Activated T-cell treated with anti-CD3 and anti-CD28 coated beads for 1 hour (primary cell): ENCODE measurements at regions not wholly inside any gene's neighbourhood (a gene's known extent, or its start where the extent isn't known, plus 50 kb on each side); places are given as distances from the start of the nearest gene placed in this dataset.
"Not testable (repeated sequence)": the region's sequence is repeated elsewhere in the genome, so short reads cannot be mapped to it uniquely, and the experiment has no call there.

Experiments used
- DNase-seq: peaks from one replicate; pipeline ENCODE4 v3.0.0-alpha.2; 2020; ENCODE audit warnings: low read depth

- DNase-seq = no peak
These were observed 161.0 kb downstream of the CPEB2 start for GRCh38 chr4:15163284-15163645.

- no peak for DNase-seq
These were observed 162.3 kb downstream of the CPEB2 start for GRCh38 chr4:15164571-15164970.

- no peak for DNase-seq
These were observed 165.5 kb downstream of the CPEB2 start for GRCh38 chr4:15167743-15168142.

- no peak for DNase-seq
These were observed 166.5 kb downstream of the CPEB2 start for GRCh38 chr4:15168759-15169158.

- DNase-seq = no peak
These were observed 169.4 kb downstream of the CPEB2 start for GRCh38 chr4:15171725-15172124.

- DNase-seq = no peak
These were observed 171.0 kb downstream of the CPEB2 start for GRCh38 chr4:15173251-15173650.

- DNase-seq = not testable (repeated sequence)
These were observed 171.9 kb downstream of the CPEB2 start for GRCh38 chr4:15174168-15174567.

- not testable (repeated sequence) for DNase-seq
These were observed 177.6 kb downstream of the CPEB2 start for GRCh38 chr4:15179842-15180241.

GRCh38 chr4:15182600-15183220 lies 180.4 kb downstream of the CPEB2 start:
- no peak for DNase-seq

- DNase-seq = no peak
These were observed 183.9 kb downstream of the CPEB2 start for GRCh38 chr4:15186149-15186548.

- DNase-seq = no peak
These were observed 184.5 kb downstream of the CPEB2 start for GRCh38 chr4:15186806-15187205.

GRCh38 chr4:15188605-15189539 lies 186.6 kb downstream of the CPEB2 start:
- no peak for DNase-seq

GRCh38 chr4:15194520-15194919 lies 192.2 kb downstream of the CPEB2 start:
- no peak for DNase-seq

GRCh38 chr4:15197005-15197404 lies 194.7 kb downstream of the CPEB2 start:
- DNase-seq = no peak

- no peak for DNase-seq
These were observed 195.9 kb downstream of the CPEB2 start for GRCh38 chr4:15198070-15198727.

GRCh38 chr4:15201782-15202181 lies 199.5 kb downstream of the CPEB2 start:
- no peak for DNase-seq

GRCh38 chr4:15202481-15202880 lies 200.2 kb downstream of the CPEB2 start:
- DNase-seq = no peak

GRCh38 chr4:15206526-15206925 lies 204.2 kb downstream of the CPEB2 start:
- not testable (repeated sequence) for DNase-seq

GRCh38 chr4:15213302-15213970 lies 211.2 kb downstream of the CPEB2 start:
- no peak for DNase-seq

- DNase-seq = no peak
These were observed 212.7 kb upstream of the C1QTNF7 start for GRCh38 chr4:15215109-15215508.

GRCh38 chr4:15226203-15226602 lies 201.6 kb upstream of the C1QTNF7 start:
- no peak for DNase-seq
